ENCODE measurements at regions not wholly inside any gene's neighbourhood (a gene's known extent, or its start where the extent isn't known, plus 50 kb on each side); places are given as distances from the start of the nearest gene placed in this dataset.

- H3K23ac ChIP-seq (ENCODE audit: insufficient read length, low read depth, low read length): no peak overlapping the region
- no peak overlapping the region for H3K9ac ChIP-seq (ENCODE audit: extremely low read depth, insufficient read length, low read length)
- no peak overlapping the region for H2BK15ac ChIP-seq (ENCODE audit: low read depth, low read length)
- no peaks in the 10 kb centered on the region for H3K4me1 ChIP-seq (ENCODE audit: insufficient read depth, low read length)
- H2AK5ac ChIP-seq (ENCODE audit: insufficient read length, low read length): no peak overlapping the region
- no peaks in the 10 kb centered on the region for H3K79me2 ChIP-seq (ENCODE audit: insufficient read depth, low read length)
- H3K27me3 ChIP-seq (ENCODE audit: insufficient read depth, low read length): no peaks in the 10 kb centered on the region
- no peak overlapping the region for H2BK5ac ChIP-seq (ENCODE audit: insufficient read length, low read length)
- H2AFZ ChIP-seq (ENCODE audit: low read length): no peak overlapping the region
- no peak for DNase-seq
- no peak overlapping the region for H2BK20ac ChIP-seq (ENCODE audit: low read depth, low read length, poor library complexity, severe bottlenecking)
- H4K8ac ChIP-seq (replicated peaks; ENCODE audit: insufficient read length, low read depth, low read length): no peak overlapping the region
- no peaks in the 10 kb centered on the region for H3K23me2 ChIP-seq (ENCODE audit: insufficient read length, low read depth, low read length, poor library complexity, severe bottlenecking)
- no peak overlapping the region for H3K14ac ChIP-seq (ENCODE audit: insufficient read depth, low read length)
- H3K27ac Mint-ChIP-seq: no peak overlapping the region
- H3K4ac ChIP-seq (ENCODE audit: low read depth, low read length): no peak overlapping the region
- H4K5ac ChIP-seq (ENCODE audit: insufficient read length, low read depth, low read length): no peak overlapping the region
- H4K20me1 ChIP-seq (ENCODE audit: control insufficient read depth, insufficient read depth, insufficient read length): no peaks in the 10 kb centered on the region
- no peaks in the 10 kb centered on the region for H3K9me3 ChIP-seq (ENCODE audit: control insufficient read depth, low read depth, low read length)
- H3K79me1 ChIP-seq (ENCODE audit: insufficient read depth, low read depth, low read length, poor library complexity, severe bottlenecking): no peaks in the 10 kb centered on the region
- no peak overlapping the region for H3K27ac ChIP-seq (ENCODE audit: insufficient read length, low read depth, low read length)
- no peak for TF ChIP-seq CTCF (conservative IDR thresholded peaks at IDR 0.05)
- peaks cover 6% of the 10 kb centered on the region for H3K27me3 Mint-ChIP-seq (ENCODE audit: low read depth)
- no peak overlapping the region for H4K91ac ChIP-seq (ENCODE audit: insufficient read length, low read depth, low read length)
- H3K4me3 Mint-ChIP-seq: no peak overlapping the region
- H2BK120ac ChIP-seq (ENCODE audit: low read depth, low read length, poor library complexity, severe bottlenecking): no peak overlapping the region
- no peaks in the 10 kb centered on the region for H3K4me1 Mint-ChIP-seq
- no peak overlapping the region for H3T11ph ChIP-seq (ENCODE audit: low read length)
- H3K9me3 Mint-ChIP-seq: no peaks in the 10 kb centered on the region
- no peak overlapping the region for H3K56ac ChIP-seq (ENCODE audit: insufficient read length, low read depth, low read length)
- no peak overlapping the region for H2BK12ac ChIP-seq (ENCODE audit: insufficient read length, low read depth, low read length)
- H3K18ac ChIP-seq (ENCODE audit: insufficient read length, low read depth, low read length): no peak overlapping the region
- no peaks in the 10 kb centered on the region for H3K36me3 Mint-ChIP-seq (ENCODE audit: insufficient read depth in 1 of 3, low read depth in 3 of 3)
- H3K4me2 ChIP-seq (ENCODE audit: insufficient read depth, insufficient read length, low read length): no peak overlapping the region
Measured at GRCh38 chr11:129605815-129606214, 209.8 kb upstream of the TMEM45B start.
